GM03348 (cell line): ENCODE measurements at regions not wholly inside any gene's neighbourhood (a gene's known extent, or its start where the extent isn't known, plus 50 kb on each side); places are given as distances from the start of the nearest gene placed in this dataset.
A peak's percentile ranks its signal among the peaks of the same experiment; 100 is the strongest.
"Not testable (repeated sequence)": the region's sequence is repeated elsewhere in the genome, so short reads cannot be mapped to it uniquely, and the experiment has no call there.

Experiments
- DNase-seq: peaks from one replicate; pipeline ENCODE4 v3.0.0; 2012; ENCODE audit warnings: low spot score

GRCh38 chr16:48105976-48106375 lies 49.8 kb downstream of the ABCC12 start:
- no peak for DNase-seq

- DNase-seq: no peak
These were observed 50.3 kb downstream of the ABCC12 start for GRCh38 chr16:48105456-48105855.

GRCh38 chr16:48103591-48103990 lies 52.2 kb downstream of the ABCC12 start:
- DNase-seq: no peak

- DNase-seq: no peak
These were observed 53.4 kb downstream of the ABCC12 start for GRCh38 chr16:48102083-48103008.

- no peak for DNase-seq
These were observed 54.6 kb downstream of the ABCC12 start for GRCh38 chr16:48101069-48101674.

GRCh38 chr16:48099455-48099854 lies 56.3 kb downstream of the ABCC12 start:
- DNase-seq: no peak

GRCh38 chr16:48098472-48098871 lies 57.3 kb downstream of the ABCC12 start:
- no peak for DNase-seq

GRCh38 chr16:48091117-48091516 lies 64.7 kb downstream of the ABCC12 start:
- DNase-seq: no peak

- no peak for DNase-seq
These were observed 66.6 kb downstream of the ABCC12 start for GRCh38 chr16:48089053-48089792.

- no peak for DNase-seq
These were observed 68.2 kb downstream of the ABCC12 start for GRCh38 chr16:48087639-48088038.

- DNase-seq: no peak
These were observed 69.4 kb downstream of the ABCC12 start for GRCh38 chr16:48086422-48086821.

GRCh38 chr16:48085729-48086128 lies 70.1 kb downstream of the ABCC12 start:
- no peak for DNase-seq

GRCh38 chr16:48084826-48085225 lies 71.0 kb downstream of the ABCC12 start:
- no peak for DNase-seq

GRCh38 chr16:48082516-48082915 lies 73.3 kb downstream of the ABCC12 start:
- DNase-seq: peak; percentile 29

GRCh38 chr16:48081656-48082055 lies 74.1 kb downstream of the ABCC12 start:
- DNase-seq: peak; percentile 80

GRCh38 chr16:48076455-48077012 lies 79.3 kb downstream of the ABCC12 start:
- DNase-seq: no peak

- peak; percentile 19 for DNase-seq
These were observed 80.4 kb downstream of the ABCC12 start for GRCh38 chr16:48075398-48075797.

GRCh38 chr16:48067388-48067787 lies 88.4 kb downstream of the ABCC12 start:
- no peak for DNase-seq

GRCh38 chr16:48064971-48065370 lies 90.8 kb downstream of the ABCC12 start:
- DNase-seq: no peak

- no peak for DNase-seq
These were observed 93.1 kb downstream of the ABCC12 start for GRCh38 chr16:48062681-48063080.

GRCh38 chr16:48059936-48060335 lies 95.9 kb downstream of the ABCC12 start:
- DNase-seq: no peak

- not testable (repeated sequence) for DNase-seq
These were observed 96.6 kb downstream of the ABCC12 start for GRCh38 chr16:48059190-48059589.
